HCT116 (cell line): ENCODE measurements at regions not wholly inside any gene's neighbourhood (a gene's known extent, or its start where the extent isn't known, plus 50 kb on each side); places are given as distances from the start of the nearest gene placed in this dataset.

Experiments
- ATAC-seq: fragments of 200-7000 bp; cut with Tn5 transposase; 2 replicates; pipeline ENCODE4 v1.9.1; 2020; ENCODE audit warnings: mild to moderate bottlenecking, moderate library complexity
- BruUV-seq: library from RNA; stranded (reverse); fragments of 400-500 nt; replicated peaks from 2 replicates; lab custom pipeline; 2021; lab: Mats Ljungman, UMichigan
- CTCF ChIA-PET: fragments of 300-600 bp; sonication (Branson Sonifier 250); formaldehyde crosslinking; loops from one replicate; lab custom pipeline; 2021; ENCODE audit warnings: antibody characterized with exemption; lab: Charles Lee
- POLR2A ChIA-PET: fragments of 300-600, 350-600 bp; sonication (Branson Sonifier 250); formaldehyde crosslinking; loops from one replicate; lab custom pipeline; 2021; ENCODE audit warnings: antibody characterized with exemption; lab: Charles Lee
- RAD21 ChIA-PET, 2 experiments: fragments of 300-600 bp; sonication (Branson Sonifier 250); formaldehyde crosslinking; loops; one replicate each; lab custom pipeline; 2023; ENCODE audit warnings: low total read pairs in 2 of 2; ENCODE audit not compliant: uncharacterized antibody in 2 of 2, unreplicated experiment in 2 of 2, low non-redundant PET in 1 of 2; lab: Charles Lee
- DNase-seq: peaks from one replicate; pipeline ENCODE4 v3.0.0-alpha.2; 2010; ENCODE audit warnings: low read depth, low spot score
- H2AFZ ChIP-seq: fragments of 200-600 bp; shearing (Covaris generic), sonication (generic); 2 replicates; pipeline ENCODE4 v1.6.1; 2017; ENCODE audit warnings: low read depth, mixed run types, mixed read lengths, antibody characterized with exemption, low read length; ENCODE audit not compliant: poor library complexity, severe bottlenecking
- H3K27ac ChIP-seq: 2 replicates; pipeline ENCODE4 v1.5.1; 2012; ENCODE audit warnings: low read depth, low read length
- H3K27me3 ChIP-seq: fragments of 200-600 bp; sonication (generic); 2 replicates; pipeline ENCODE4 v1.6.1; 2016; ENCODE audit warnings: mixed run types, low read length, mixed read lengths; ENCODE audit not compliant: insufficient read depth
- H3K36me3 ChIP-seq, 2 experiments: fragments of 200-500 bp in 1 of 2; fragments of 200-600 bp in 1 of 2; sonication (Bioruptor generic) in 1 of 2; sonication (generic) in 1 of 2; 2 replicates each; pipeline versions ENCODE4 v1.5.1 to v1.6.1; 2014 to 2016; ENCODE audit warnings: low read length in 2 of 2, inconsistent platforms in 1 of 2, mixed read lengths in 1 of 2, mixed run types in 1 of 2; ENCODE audit not compliant: insufficient read depth in 2 of 2, control insufficient read depth in 1 of 2
- H3K4me1 ChIP-seq, 2 experiments: fragments of 200-600 bp in 1 of 2; sonication (generic) in 1 of 2; 2 replicates each; pipeline versions ENCODE4 v1.5.1 to v1.6.1; 2012 to 2017; ENCODE audit warnings: low read length in 2 of 2, inconsistent platforms in 1 of 2, mild to moderate bottlenecking in 1 of 2, mixed read lengths in 1 of 2, mixed run types in 1 of 2, moderate library complexity in 1 of 2; ENCODE audit not compliant: insufficient read depth in 2 of 2, control insufficient read depth in 1 of 2
- H3K4me2 ChIP-seq: fragments of 200-600 bp; sonication (generic); 2 replicates; pipeline ENCODE4 v1.6.1; 2017; ENCODE audit warnings: mixed run types, low read length, mixed read lengths
- H3K4me3 ChIP-seq, 2 experiments: fragments of 200-600 bp in 1 of 2; sonication (generic) in 1 of 2; replicated peaks in 1 of 2; 2 replicates each; pipeline ENCODE4 v1.5.1; 2011 to 2016; ENCODE audit warnings: low read length in 2 of 2, control low read depth in 1 of 2, low read depth in 1 of 2, mild to moderate bottlenecking in 1 of 2, mixed read lengths in 1 of 2, mixed run types in 1 of 2
- H3K79me2 ChIP-seq: fragments of 200-600 bp; sonication (generic); 2 replicates; pipeline ENCODE4 v1.6.1; 2017; ENCODE audit warnings: mild to moderate bottlenecking, mixed run types, low read length, moderate library complexity, mixed read lengths; ENCODE audit not compliant: insufficient read depth
- H3K9ac ChIP-seq: fragments of 200-600 bp; sonication (generic); 2 replicates; pipeline ENCODE4 v1.6.1; 2016; ENCODE audit warnings: low read length, mixed read lengths
- H3K9me2 ChIP-seq: fragments of 200-600 bp; sonication (generic), shearing (Covaris generic); 2 replicates; pipeline ENCODE4 v1.6.1; 2017; ENCODE audit warnings: mixed run types, mild to moderate bottlenecking, moderate library complexity; ENCODE audit not compliant: insufficient read depth
- H3K9me3 ChIP-seq, 2 experiments: fragments of 200-500 bp in 1 of 2; fragments of 200-600 bp in 1 of 2; sonication (Bioruptor generic) in 1 of 2; sonication (generic) in 1 of 2; 2 replicates each; pipeline ENCODE4 v1.6.1; 2014 to 2017; ENCODE audit warnings: low read length in 2 of 2, mixed read lengths in 2 of 2, inconsistent platforms in 1 of 2, low read depth in 1 of 2, mild to moderate bottlenecking in 1 of 2, mixed run types in 1 of 2, moderate library complexity in 1 of 2; ENCODE audit not compliant: control insufficient read depth in 1 of 2, insufficient read depth in 1 of 2
- H4K20me1 ChIP-seq: fragments of 200-600 bp; sonication (generic), shearing (Covaris generic); 2 replicates; pipeline ENCODE4 v1.6.1; 2017; ENCODE audit warnings: mixed run types, mild to moderate bottlenecking, moderate library complexity; ENCODE audit not compliant: insufficient read depth
- CBX3 ChIP-seq: IDR thresholded peaks from 2 replicates; pipeline ENCODE4 v1.6.1; 2012; ENCODE audit warnings: low read depth
- EGR1 ChIP-seq: IDR thresholded peaks from 2 replicates; pipeline ENCODE4 v1.6.1; 2012; ENCODE audit warnings: low read depth
- EZH2phosphoT487 ChIP-seq: fragments of 200-600 bp; IDR thresholded peaks from 2 replicates; pipeline ENCODE4 v1.6.1; 2018; ENCODE audit warnings: antibody characterized with exemption, borderline replicate concordance
- MAX ChIP-seq: IDR thresholded peaks from 2 replicates; pipeline ENCODE4 v1.6.1; 2012
- POLR2AphosphoS5 ChIP-seq: IDR thresholded peaks from 2 replicates; pipeline ENCODE4 v1.6.1; 2011; ENCODE audit warnings: mild to moderate bottlenecking, low read depth, low read length, moderate library complexity
- REST ChIP-seq: IDR thresholded peaks from 2 replicates; pipeline ENCODE4 v1.6.1; 2012; ENCODE audit warnings: low read depth
- SP1 ChIP-seq: IDR thresholded peaks from 2 replicates; pipeline ENCODE4 v1.6.1; 2012; ENCODE audit warnings: low read depth
- SRF ChIP-seq: IDR thresholded peaks from 2 replicates; pipeline ENCODE4 v1.6.1; 2012; ENCODE audit warnings: low read depth
- YY1 ChIP-seq: IDR thresholded peaks from 2 replicates; pipeline ENCODE4 v1.6.1; 2011; ENCODE audit warnings: low read length, low read depth, moderate library complexity, mild to moderate bottlenecking; ENCODE audit not compliant: insufficient replicate concordance; ENCODE audit errors: extremely low read depth
- ZFX ChIP-seq: fragments of 450-650 bp; IDR thresholded peaks from 2 replicates; pipeline ENCODE4 v1.6.1; 2017
- intact Hi-C: fragments of 100-400 bp; cut with micrococcal nuclease; formaldehyde crosslinking; loops from 2 replicates; pipeline ENCODE4 v1.10.0; 2022

- H3K27ac ChIP-seq, result no peak overlapping the region
- DNase-seq (no peak), ATAC-seq (no peak)
- intact Hi-C loops, result no loop called here
- H3K36me3 ChIP-seq, result no peaks in the 10 kb centered on the region
- H3K4me3 ChIP-seq, result no peak overlapping the region
- no peaks in the 10 kb centered on the region for H3K79me2 ChIP-seq
- no peak overlapping the region for H3K4me2 ChIP-seq
- RAD21 ChIA-PET, result no interaction called here
- no peaks in the 10 kb centered on the region for H3K27me3 ChIP-seq
- H3K9me2 ChIP-seq, result no peaks in the 10 kb centered on the region
- POLR2A ChIA-PET, result no interaction called here
- H2AFZ ChIP-seq, result no peak overlapping the region
- no peaks in the 10 kb centered on the region for H4K20me1 ChIP-seq
- CTCF ChIA-PET, result no interaction called here
- no peak overlapping the region for H3K9ac ChIP-seq
- no peaks in the 10 kb centered on the region for H3K4me1 ChIP-seq
- no TSS peak for BruUV-seq
- peaks cover 13 to 20% of the 10 kb centered on the region in 2 experiments; a peak in 2 of 4 replicates for H3K9me3 ChIP-seq
- no peak for TF ChIP-seq MAX
- no peak for TF ChIP-seq YY1
- no peak for TF ChIP-seq CBX3
- TF ChIP-seq POLR2AphosphoS5, result no peak
- TF ChIP-seq, all 23 proteins: peak for 0
Measured at GRCh38 chr7:68247571-68247970, 1250.9 kb downstream of the TYW1 start.

GRCh38 chr7:68248973-68249372 lies 1252.3 kb downstream of the TYW1 start:
- H3K27me3 ChIP-seq, result no peaks in the 10 kb centered on the region
- DNase-seq, result no peak
- no peaks in the 10 kb centered on the region for H3K36me3 ChIP-seq
- no peak overlapping the region for H3K4me2 ChIP-seq
- ChIA-PET CTCF (no interaction called here), RAD21 (no interaction called here), POLR2A (no interaction called here)
- no peak overlapping the region for H3K4me3 ChIP-seq
- H3K9ac ChIP-seq, result no peak overlapping the region
- ATAC-seq, result no peak
- H3K9me3 ChIP-seq, result peaks cover 13 to 21% of the 10 kb centered on the region in 2 experiments; a peak in 2 of 4 replicates
- H4K20me1 ChIP-seq, result no peaks in the 10 kb centered on the region
- intact Hi-C loops, result no loop called here
- H3K4me1 ChIP-seq, result no peaks in the 10 kb centered on the region
- TF ChIP-seq ZFX, result no peak
- TF ChIP-seq EZH2phosphoT487, result no peak
- TF ChIP-seq REST, result no peak
- TF ChIP-seq MAX, result no peak
- no peak for TF ChIP-seq YY1
- no peak for TF ChIP-seq SP1
- no peak for TF ChIP-seq EGR1
- no peak for TF ChIP-seq SRF
- no TSS peak for BruUV-seq
- no peak overlapping the region for H2AFZ ChIP-seq
- no peaks in the 10 kb centered on the region for H3K79me2 ChIP-seq
- H3K9me2 ChIP-seq, result no peaks in the 10 kb centered on the region
- no peak overlapping the region for H3K27ac ChIP-seq
